Keratinocyte (primary cell): ENCODE measurements at regions not wholly inside any gene's neighbourhood (a gene's known extent, or its start where the extent isn't known, plus 50 kb on each side); places are given as distances from the start of the nearest gene placed in this dataset.

Experiments used
- DNase-seq: peaks from one replicate; pipeline ENCODE4 v3.0.0-alpha.2; 2011; ENCODE audit warnings: low read depth, missing footprints, low spot score
- FAIRE-seq: peaks from 2 replicates; lab custom pipeline; 2011; peaks lifted over from hg19 to GRCh38; lab: Jason Lieb, UNC
- H2AFZ ChIP-seq: 2 replicates; pipeline ENCODE4 v1.6.0; 2012; ENCODE audit warnings: low read length, control low read depth, inconsistent platforms; ENCODE audit not compliant: control insufficient read depth
- H3K27ac ChIP-seq: 2 replicates; pipeline ENCODE4 v1.5.1; 2011; ENCODE audit warnings: low read length; ENCODE audit not compliant: control insufficient read depth, insufficient read depth
- H3K27me3 ChIP-seq: 3 replicates; pipeline ENCODE4 v1.6.0; 2011; ENCODE audit warnings: low read length; ENCODE audit not compliant: control insufficient read depth, insufficient read depth; ENCODE audit errors: extremely low read depth
- H3K36me3 ChIP-seq, 2 experiments: 2 replicates in 1 of 2; 3 replicates in 1 of 2; pipeline ENCODE4 v1.5.1; 2011; ENCODE audit warnings: low read length in 2 of 2, mild to moderate bottlenecking in 1 of 2; ENCODE audit not compliant: control insufficient read depth in 2 of 2, insufficient read depth in 2 of 2; ENCODE audit errors: extremely low read depth in 1 of 2
- H3K4me1 ChIP-seq: 3 replicates; pipeline ENCODE4 v1.5.1; 2011; ENCODE audit warnings: low read length; ENCODE audit not compliant: control insufficient read depth, insufficient read depth; ENCODE audit errors: extremely low read depth
- H3K4me2 ChIP-seq: 3 replicates; pipeline ENCODE4 v1.6.0; 2011; ENCODE audit warnings: low read depth, low read length; ENCODE audit not compliant: control insufficient read depth, insufficient read depth; ENCODE audit errors: extremely low read depth
- H3K4me3 ChIP-seq, 3 experiments: fragments of 200-600 bp in 1 of 3; sonication (generic) in 1 of 3; 2 replicates in 2 of 3; 3 replicates in 1 of 3; pipeline ENCODE4 v1.5.1; 2011 to 2016; ENCODE audit warnings: low read length in 3 of 3, mild to moderate bottlenecking in 3 of 3, control low read depth in 2 of 3, inconsistent platforms in 1 of 3, low read depth in 1 of 3, mixed read lengths in 1 of 3, mixed run types in 1 of 3, moderate library complexity in 1 of 3; ENCODE audit not compliant: control insufficient read depth in 2 of 3, insufficient read depth in 2 of 3; ENCODE audit errors: extremely low read depth in 1 of 3
- H3K79me2 ChIP-seq: 2 replicates; pipeline ENCODE4 v1.6.0; 2012; ENCODE audit warnings: low read length; ENCODE audit not compliant: control insufficient read depth, insufficient read depth
- H3K9ac ChIP-seq: 3 replicates; pipeline ENCODE4 v1.6.0; 2011; ENCODE audit warnings: low read length; ENCODE audit not compliant: control insufficient read depth, insufficient read depth; ENCODE audit errors: extremely low read depth
- H3K9me1 ChIP-seq: 3 replicates; pipeline ENCODE4 v1.6.0; 2011; ENCODE audit warnings: low read length; ENCODE audit not compliant: control insufficient read depth, insufficient read depth; ENCODE audit errors: extremely low read depth
- H3K9me3 ChIP-seq: 2 replicates; pipeline ENCODE4 v1.5.1; 2012; ENCODE audit warnings: low read depth, low read length; ENCODE audit not compliant: control insufficient read depth
- H4K20me1 ChIP-seq: 3 replicates; pipeline ENCODE4 v1.6.0; 2011; ENCODE audit warnings: low read length; ENCODE audit not compliant: control insufficient read depth, insufficient read depth; ENCODE audit errors: extremely low read depth
- CTCF ChIP-seq, 3 experiments: IDR thresholded peaks in 1 of 3; conservative IDR thresholded peaks in 1 of 3; optimal IDR thresholded peaks in 1 of 3; 2 replicates in 2 of 3; 3 replicates in 1 of 3; pipeline versions ENCODE3 to v1.5.1; 2011; ENCODE audit warnings: low read length in 3 of 3, mild to moderate bottlenecking in 3 of 3, moderate library complexity in 2 of 3, control low read depth in 1 of 3, inconsistent platforms in 1 of 3; ENCODE audit not compliant: insufficient read depth in 2 of 3; ENCODE audit errors: extremely low read depth in 1 of 3
- EZH2 ChIP-seq: IDR thresholded peaks from one replicate; pipeline ENCODE4 v1.6.1; 2012; ENCODE audit warnings: inconsistent platforms, mild to moderate bottlenecking, low read length, moderate library complexity
- dilution Hi-C: fragments of 300-500 bp; cut with MboI; formaldehyde crosslinking; loops from one replicate; pipeline ENCODE4 v1.7.0; 2020; ENCODE audit warnings: low sequenced_read_pairs; ENCODE audit not compliant: extremely low pct_ligation_motif_present

DNA sequence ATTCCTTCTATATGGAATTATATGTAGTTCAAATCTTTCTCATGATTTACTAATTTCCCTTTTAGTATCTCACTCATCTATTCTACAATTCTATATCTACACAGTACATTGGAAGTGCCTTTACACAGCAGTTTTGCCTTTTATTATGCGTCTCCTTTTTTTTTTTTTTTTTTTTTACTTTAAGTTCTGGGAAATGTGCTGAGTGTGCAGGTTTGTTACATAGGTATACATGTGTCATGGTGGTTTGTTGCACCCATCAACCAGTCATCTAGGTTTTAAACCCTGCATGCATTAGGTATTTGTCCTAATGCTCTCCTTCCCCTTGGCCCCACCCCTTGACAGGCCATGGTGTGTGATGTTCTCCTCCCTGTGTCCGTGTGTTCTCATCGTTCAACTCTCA is 1150.1 kb upstream of the PRR20A start:
- no peak for FAIRE-seq

DNA sequence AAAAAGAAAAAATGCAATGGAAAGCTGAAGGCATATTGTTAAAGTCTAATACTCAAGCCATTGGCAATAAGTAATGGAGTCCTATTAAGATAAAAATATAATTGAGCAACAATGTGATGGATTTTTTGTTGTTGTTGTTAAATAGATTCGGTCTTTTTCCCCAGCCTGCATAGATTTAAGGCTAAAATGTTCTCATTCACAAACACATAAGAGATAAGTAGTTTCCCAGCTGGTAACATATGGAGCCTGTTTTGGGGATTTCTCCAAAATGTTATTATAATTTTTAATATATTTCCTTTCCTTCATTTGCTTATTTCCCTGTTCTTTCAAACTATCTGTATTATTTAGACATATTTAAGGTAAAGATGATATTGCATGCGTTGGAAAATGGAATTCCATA is 1149.1 kb upstream of the PRR20A start:
- Histone ChIP-seq H3K79me2 (no peaks in the 10 kb centered on the region), H3K4me3 (no peak overlapping the region), H3K27ac (no peak overlapping the region), H3K4me1 (no peaks in the 10 kb centered on the region), H3K4me2 (no peak overlapping the region), H4K20me1 (no peaks in the 10 kb centered on the region), H3K9ac (no peak overlapping the region), H3K36me3 (no peaks in the 10 kb centered on the region), H3K27me3 (no peaks in the 10 kb centered on the region), H3K9me1 (no peaks in the 10 kb centered on the region), H3K9me3 (no peaks in the 10 kb centered on the region), H2AFZ (no peak overlapping the region)
- DNase-seq, result no peak
- dilution Hi-C loops, result no loop called here
- no peak for TF ChIP-seq EZH2
- TF ChIP-seq CTCF (optimal IDR thresholded peaks at IDR 0.05 in 1 of 3, IDR thresholded peaks at IDR 0.05 in 1 of 3, conservative IDR thresholded peaks at IDR 0.05 in 1 of 3; ENCODE audit: extremely low read depth in 1 of 3, insufficient read depth in 2 of 3, low read length in 3 of 3), result no peak
- FAIRE-seq, result no peak

More for the DNA sequence above, 1150.1 kb upstream of the PRR20A start:
- no peak overlapping the region for H3K27ac ChIP-seq
- H3K4me2 ChIP-seq, result no peak overlapping the region
- no peak overlapping the region for H3K9ac ChIP-seq
- H3K79me2 ChIP-seq, result no peaks in the 10 kb centered on the region
- H4K20me1 ChIP-seq, result no peaks in the 10 kb centered on the region
- H3K36me3 ChIP-seq, result no peaks in the 10 kb centered on the region
- no peaks in the 10 kb centered on the region for H3K4me1 ChIP-seq
- TF ChIP-seq CTCF (optimal IDR thresholded peaks at IDR 0.05 in 1 of 3, IDR thresholded peaks at IDR 0.05 in 1 of 3, conservative IDR thresholded peaks at IDR 0.05 in 1 of 3; ENCODE audit: extremely low read depth in 1 of 3, insufficient read depth in 2 of 3, low read length in 3 of 3), result no peak
- no peak for TF ChIP-seq EZH2
- no peak overlapping the region for H3K4me3 ChIP-seq
- DNase-seq, result no peak
- no peak overlapping the region for H2AFZ ChIP-seq
- no peaks in the 10 kb centered on the region for H3K9me3 ChIP-seq
- H3K27me3 ChIP-seq, result no peaks in the 10 kb centered on the region
- no peaks in the 10 kb centered on the region for H3K9me1 ChIP-seq
- dilution Hi-C loops, result no loop called here
